Stromal cell of bone marrow (primary cell): ENCODE measurements at regions not wholly inside any gene's neighbourhood (a gene's known extent, or its start where the extent isn't known, plus 50 kb on each side); places are given as distances from the start of the nearest gene placed in this dataset.

Experiments
- DNase-seq: peaks from one replicate; pipeline ENCODE4 v3.0.0-alpha.2; 2012; ENCODE audit warnings: low read depth

GRCh38 chr22:45094825-45095224, 68.9 kb upstream of the NUP50 start:
- no peak for DNase-seq

DNA sequence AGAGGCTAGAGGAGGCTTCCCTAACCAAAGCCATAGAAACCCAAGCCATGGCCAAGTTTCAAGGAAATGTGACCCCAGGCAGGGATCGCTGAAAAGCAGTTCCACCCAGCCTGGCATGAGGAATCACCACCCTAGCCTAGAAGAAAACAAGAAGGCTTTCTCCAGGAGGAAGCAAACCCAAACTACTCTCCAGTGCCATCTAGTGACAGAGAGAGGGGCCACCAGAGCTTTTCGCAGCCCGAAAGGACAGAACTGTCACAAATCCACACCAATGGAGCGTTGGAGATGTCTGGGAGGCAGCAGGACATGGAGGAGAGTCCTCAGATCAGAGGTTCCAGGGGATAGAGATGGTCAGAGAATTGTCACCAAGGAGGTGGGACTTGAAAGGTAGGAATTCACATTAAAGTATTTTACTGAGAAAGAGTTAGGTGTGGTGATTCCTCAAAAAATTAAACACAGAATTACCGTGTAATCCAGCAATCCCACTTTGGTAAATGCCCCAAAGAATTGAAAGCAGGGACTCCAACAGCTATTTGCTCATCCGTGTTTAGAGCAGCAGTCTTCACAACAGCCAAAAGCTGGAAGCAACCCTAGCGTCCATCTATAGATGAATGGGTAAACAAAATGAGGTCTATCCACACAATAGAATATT, 67.3 kb upstream of the NUP50 start:
- peak; percentile 54 for DNase-seq

DNA sequence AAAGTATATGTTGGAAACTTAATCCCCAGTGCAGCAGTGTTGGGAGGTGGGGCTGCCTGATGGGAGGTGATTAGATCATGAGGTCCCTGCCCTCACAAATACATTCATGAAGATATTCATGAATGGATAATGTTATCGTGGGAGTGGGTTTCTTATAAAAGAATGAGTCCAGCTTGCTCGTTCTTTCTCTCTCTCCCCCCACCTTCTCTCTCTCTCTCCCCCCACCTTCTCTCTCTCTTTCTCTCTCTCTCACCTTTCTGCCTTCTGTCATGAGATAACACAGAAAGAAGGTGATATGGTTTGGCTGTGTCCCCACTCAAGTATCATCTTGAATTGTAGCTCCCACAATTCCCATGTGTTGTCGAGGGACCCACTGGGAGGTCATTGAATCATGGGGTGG, 66.7 kb upstream of the NUP50 start:
- DNase-seq, result no peak

DNA sequence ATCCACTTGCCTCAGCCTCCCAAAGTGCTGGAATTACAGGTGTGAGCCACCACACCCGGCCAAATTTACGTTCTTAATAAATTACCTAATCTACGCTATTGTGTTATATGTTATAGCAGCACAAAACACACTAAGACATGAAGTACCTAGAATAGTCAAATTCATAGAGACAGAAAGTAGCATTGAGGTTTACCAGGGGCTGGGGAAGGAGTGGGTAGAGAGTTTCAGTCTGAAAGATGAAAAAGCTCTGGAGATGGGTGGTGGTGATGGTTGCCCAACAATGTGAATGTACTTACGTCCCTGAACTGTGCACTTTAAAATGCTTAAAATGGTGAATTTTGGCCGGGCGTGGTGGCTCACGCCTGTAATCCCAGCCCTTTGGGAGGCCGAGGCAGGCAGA, 65.7 kb upstream of the NUP50 start:
- DNase-seq, result no peak

- no peak for DNase-seq
Measured at GRCh38 chr22:45099961-45100360, 63.8 kb upstream of the NUP50 start.

DNA sequence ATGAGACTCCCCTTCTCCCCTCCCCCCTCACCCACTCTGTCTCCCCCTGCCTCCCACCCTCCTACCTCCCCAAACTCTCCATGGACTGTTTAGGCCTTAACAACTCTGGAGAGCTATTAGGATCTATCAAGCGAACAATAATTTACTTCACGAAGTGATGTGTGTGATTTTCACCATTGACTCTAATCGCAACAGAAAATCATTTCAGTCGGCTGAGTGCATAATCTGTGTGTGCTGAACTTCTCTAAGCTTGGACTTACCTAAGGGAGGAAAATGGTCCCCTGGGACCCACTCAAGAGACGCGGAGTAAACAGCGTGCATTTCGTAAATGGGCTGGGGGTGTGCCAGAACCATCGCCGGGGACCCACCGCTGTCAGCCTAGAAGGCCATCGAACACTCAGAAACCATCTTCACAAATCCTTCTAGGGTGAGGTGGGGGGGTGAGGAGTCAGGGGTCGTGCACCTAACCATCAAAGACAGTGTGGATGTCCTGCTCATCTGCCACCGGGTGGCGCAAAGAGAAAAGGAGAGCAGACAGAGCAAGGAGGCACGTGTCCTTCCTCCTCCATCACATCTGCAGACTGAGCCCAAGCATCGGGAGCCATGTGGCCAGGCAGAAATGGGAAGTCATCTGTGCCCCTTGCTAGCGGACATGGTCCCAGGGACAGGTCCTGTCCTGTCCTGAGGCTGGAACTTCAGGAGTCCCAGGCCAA, 62.1 kb upstream of the NUP50 start:
- DNase-seq, result peak; percentile 65

GRCh38 chr22:45102896-45103420, 60.8 kb upstream of the NUP50 start:
- no peak for DNase-seq

DNA sequence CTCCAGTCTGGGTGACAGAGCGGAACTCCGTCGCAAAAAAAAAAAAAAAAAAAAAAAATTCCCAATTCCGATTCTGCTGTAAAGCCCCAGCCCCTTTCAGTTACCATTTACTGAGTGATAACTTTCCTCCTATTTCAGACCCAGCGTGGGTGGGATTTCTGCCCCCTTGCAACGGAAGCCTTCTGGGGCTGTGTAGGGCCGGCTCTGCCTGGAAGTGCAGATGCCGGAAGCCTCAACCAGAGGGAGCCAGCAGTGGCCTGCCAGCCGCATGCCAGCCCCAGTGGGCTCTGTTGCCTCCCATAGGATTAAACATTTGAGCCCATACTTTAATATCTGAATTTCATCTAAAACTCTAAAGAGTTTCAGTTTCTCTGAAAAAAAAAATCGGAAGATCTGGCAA, 60.0 kb upstream of the NUP50 start:
- DNase-seq, result no peak

DNA sequence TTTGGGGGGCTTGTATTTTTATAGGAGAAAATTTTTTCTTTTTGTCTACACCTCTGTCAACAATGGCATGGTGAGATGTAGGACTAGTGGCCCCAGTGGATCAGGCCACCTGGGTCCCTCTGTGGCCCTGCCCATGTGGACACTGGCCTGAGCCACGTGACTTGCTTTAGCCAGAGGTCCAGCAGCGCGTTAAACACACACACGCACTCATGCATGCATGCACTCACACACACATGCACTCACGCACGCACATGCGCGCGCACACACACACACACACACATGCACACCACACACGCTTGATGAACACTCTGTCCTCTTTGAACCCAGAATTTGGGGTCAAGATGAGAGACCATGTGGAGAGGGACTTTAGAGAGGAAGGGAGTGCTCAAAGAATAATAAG, 59.4 kb upstream of the NUP50 start:
- no peak for DNase-seq

DNA sequence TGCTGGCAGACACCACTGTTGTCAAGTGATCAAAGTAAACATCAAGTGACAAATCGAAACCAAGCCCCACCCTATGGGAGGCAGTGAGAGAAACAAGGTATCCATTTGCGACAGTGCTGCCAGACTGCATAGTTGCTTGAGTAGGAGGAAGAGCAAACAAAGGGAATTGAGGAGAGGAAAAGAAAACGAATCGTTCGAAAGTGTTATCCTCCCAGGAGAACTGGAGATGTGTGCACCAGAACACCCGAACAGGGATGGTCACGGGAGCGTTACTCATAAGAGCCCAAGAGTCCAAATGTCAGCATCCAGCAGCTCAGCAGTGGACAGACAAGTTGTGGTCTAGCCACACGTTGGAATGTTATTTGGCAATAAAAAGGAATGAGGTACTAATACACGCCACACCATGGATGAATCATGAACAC, 58.4 kb upstream of the NUP50 start:
- DNase-seq, result peak; percentile 91

DNA sequence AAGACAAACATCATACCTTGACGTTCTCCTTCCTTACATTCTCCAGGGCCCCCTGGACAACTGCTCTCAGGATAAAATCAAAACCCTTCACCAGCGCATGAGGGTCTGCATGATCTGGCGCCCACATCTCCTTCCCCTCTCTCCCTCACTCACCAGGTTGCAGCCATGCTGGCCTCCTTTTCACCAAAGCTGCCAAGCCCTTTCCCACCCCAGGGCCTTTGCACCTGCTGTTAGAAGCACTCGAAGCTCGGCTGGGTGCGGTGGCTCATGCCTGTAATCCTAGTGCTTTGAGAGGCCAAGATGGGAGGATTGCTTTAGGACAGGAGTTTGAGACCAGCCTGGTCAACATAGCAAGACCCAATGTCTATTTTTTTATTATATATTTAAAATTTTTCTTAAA, 56.1 kb upstream of the NUP50 start:
- DNase-seq, result no peak

DNA sequence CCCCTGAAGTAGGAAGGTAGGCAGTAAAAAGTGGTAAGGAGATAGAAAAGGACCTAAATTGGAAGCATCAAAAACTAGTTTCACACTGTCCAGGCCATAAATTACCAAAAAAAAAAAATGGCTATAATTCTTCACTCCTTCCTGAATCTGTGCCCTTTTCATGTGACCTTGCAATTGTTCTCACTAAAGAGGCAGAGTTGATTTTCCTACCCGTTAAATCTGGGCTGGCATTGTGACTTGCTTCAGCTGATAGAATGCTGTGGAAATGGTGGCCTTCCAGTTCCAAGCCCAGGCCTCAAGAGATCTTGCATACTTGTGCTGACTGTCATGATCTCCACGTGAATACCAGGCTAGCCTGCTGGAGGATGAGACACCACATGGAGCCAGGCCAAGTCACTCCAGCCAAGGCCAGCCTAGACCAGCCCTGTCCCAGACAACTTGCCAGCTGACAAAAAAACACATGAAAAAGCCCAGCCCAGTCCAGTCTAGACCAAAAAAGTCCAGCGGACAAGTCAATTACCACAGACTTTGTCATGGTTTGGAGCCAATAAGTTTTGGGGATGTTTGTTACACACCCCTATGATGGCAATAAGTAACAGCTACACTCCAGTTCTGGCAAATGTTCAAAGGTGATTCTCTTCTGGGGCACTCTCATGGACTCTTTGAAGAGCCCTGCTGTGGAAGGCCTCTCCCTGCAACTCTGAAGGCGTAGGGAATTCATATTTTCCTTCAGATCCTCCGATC, 51.4 kb upstream of the NUP50 start:
- DNase-seq, result peak; percentile 61
